ENCODE measurements at regions not wholly inside any gene's neighbourhood (a gene's known extent, or its start where the extent isn't known, plus 50 kb on each side); places are given as distances from the start of the nearest gene placed in this dataset.

GRCh38 chr12:104858611-104859543 is 99.2 kb downstream of the SLC41A2 start:
- no peak for DNase-seq

- no peak for DNase-seq
These were observed 101.6 kb downstream of the SLC41A2 start for GRCh38 chr12:104856531-104856930.

DNA sequence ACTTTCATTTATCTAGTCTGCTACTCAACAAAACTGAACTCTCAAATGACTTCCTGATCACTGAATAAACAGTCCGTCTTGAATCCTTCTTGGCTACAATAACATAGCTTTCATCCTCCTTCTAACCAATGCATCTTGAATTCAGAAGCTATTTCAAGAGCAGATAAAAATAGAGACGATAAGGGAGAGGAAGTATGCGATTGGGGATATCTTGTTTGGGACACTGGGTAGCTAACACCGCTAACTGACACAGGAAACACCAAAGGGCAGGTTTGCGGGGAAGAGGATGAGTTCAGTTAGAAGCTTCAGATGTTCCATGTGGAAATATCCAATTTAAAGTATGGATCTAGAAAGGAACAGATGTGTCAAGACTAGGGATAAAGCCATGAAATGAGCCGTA is 102.5 kb downstream of the SLC41A2 start:
- no peak for DNase-seq

DNA sequence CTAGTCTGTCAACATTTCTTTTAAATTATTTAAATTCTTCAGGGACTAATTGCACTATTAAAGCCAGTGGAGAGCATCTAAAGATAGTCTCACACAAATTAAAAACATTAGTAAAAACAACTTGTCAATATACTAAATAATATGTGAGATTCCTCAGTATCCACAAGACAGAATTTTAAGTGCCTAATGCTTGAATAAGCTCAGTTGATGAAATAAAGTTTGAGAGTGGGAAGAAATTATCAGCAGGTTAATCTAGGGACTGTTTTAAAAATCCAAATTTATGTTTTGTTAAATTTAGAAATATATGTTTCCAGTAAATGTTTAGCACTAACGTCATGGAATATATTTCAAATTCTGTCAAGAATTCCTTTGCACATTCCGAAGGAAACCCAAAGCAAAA is 105.2 kb downstream of the SLC41A2 start:
- DNase-seq = no peak

DNA sequence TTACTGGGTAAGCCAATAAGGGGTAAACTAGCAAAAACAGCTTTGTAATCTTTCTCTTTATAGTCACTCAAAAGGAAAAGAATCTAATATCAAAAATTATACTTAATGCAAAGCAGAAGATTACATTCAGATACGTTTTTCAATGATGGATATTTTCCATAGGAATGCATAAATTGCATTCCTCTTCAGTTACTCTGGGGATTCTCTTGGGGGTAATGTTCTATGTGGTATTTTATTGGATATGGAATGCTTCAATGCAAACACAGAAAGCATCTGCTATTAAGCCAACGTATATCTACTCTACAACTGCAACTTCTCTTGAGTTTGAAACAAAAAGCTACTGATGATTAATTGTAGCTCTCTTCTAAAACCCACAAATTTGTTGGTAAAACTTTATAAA is 106.0 kb downstream of the SLC41A2 start:
- no peak for DNase-seq

GRCh38 chr12:104850781-104851180 is 107.3 kb downstream of the SLC41A2 start:
- DNase-seq = no peak

GRCh38 chr12:104846056-104846767 is 111.9 kb downstream of the SLC41A2 start:
- DNase-seq = no peak

- DNase-seq = no peak
These were observed 114.0 kb downstream of the SLC41A2 start for GRCh38 chr12:104844123-104844522.

DNA sequence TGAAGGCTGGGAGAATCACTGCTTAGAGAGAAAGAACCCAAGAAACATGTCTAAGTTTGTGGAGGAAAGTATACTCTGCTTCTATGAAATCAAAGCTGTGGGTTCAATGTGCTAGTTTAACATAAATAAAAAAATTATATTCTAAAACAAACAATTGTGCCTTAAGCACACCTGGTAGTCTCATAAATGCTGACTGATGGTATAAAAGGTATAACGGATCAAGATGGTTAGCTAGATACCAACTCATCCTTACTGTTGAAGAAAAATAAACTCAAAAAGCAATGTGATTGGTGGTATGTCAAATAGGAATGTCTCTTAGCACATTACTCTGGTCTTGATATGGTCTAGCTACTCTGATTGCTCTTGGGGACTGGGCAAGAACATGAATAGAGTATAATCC is 117.8 kb downstream of the SLC41A2 start:
- no peak for DNase-seq

DNA sequence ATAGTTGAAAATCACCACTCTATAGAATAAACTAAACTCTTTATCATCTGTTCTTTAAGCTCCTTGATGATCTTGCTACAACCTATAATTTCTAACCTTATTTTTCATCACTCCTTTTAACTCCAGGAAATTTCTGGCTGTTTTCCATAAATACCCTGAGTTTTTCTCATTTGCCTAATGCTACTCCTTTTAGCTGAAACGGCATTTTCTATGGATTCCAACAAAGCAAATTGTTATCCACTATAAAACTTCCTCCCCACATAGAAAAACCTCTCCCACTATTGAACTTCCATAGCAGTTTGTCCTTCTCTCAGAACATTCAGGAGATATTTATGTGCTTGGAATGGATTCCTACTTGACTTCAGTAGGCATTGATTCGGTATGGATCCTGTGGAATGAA is 122.8 kb downstream of the SLC41A2 start:
- DNase-seq = no peak

DNA sequence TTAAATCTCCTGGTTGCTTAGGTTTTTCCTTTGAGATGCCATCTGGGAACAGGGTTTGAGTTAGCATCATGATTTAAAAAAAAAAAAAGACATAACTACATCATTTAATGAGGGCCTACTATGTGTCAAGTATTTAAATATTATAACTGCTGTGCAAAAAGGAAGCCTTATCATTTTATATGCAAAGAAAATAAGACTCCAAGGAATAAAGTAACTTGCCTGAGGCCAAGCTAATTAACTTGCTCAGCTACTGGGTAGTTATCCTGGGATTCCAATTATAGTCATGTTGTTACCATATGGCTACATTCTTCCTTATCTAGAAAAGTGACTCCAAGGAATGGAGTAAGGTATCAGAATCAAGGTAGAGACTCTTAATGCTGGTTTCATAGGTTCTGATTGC is 123.5 kb downstream of the SLC41A2 start:
- no peak for DNase-seq

GRCh38 chr12:104833756-104834155 is 124.3 kb downstream of the SLC41A2 start:
- DNase-seq = no peak

DNA sequence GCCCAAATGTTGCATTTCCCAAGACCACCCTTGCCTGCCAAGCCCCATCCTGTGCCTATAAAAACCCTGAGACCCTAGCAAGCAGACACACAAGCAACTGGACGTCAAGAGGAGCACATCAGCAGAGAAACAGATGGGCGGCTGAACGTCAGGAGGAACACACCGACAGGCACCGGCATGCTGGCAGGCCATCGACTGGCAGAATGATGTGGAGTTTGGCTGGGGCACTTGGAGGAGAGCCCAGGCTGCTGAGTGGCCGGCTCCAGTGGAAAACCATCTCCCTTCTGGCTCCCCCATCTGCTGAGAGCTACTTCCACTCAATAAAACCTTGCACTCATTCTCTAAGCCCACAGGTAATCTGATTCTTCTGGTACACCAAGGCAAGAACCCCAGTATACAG is 130.1 kb downstream of the SLC41A2 start:
- no peak for DNase-seq

DNA sequence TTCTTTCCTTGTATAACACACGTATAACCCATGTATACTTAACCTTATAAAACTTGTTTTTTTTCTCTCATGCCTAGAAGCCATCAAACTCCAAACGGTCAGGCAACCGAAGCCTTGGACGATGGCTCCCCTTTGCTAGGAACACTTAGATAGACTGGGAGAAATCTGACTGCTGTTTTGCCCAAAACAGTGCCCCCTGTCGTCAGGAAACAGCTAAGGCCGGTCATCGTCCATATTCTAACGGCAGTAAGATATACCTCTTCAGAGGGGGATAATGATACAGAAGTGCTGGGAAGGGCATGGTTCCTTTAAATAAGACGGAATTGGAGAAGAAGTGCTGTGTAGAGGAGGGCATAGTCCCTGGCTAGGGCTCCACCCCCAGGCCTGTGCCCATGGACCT is 130.5 kb downstream of the SLC41A2 start:
- DNase-seq = no peak

GRCh38 chr12:104825408-104825807 is 132.7 kb downstream of the SLC41A2 start:
- DNase-seq = no peak

DNA sequence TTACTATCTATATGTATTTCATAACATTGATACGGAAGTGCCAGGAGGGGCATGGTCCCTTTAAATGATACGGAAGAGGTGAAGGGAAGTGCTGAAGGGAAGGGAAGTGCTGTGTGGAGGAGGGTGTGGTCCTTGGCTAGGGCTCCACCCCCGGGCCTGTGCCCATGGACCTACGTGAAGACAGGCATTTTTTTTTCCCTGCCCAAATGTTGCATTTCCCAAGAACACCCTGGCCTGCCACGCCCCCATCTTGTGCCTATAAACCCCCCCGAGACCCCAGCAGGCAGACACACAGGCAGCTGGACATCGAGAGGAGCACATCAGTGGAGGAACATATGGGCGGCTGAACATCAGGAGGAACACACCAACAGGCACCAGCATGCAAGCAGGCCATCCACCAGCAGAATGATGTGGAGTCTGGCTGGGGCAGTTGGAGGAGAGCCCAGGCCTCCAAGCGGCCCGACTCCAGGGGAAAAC is 134.1 kb downstream of the SLC41A2 start:
- DNase-seq = no peak

- no peak for DNase-seq
These were observed 135.1 kb downstream of the SLC41A2 start for GRCh38 chr12:104822941-104823340.

DNA sequence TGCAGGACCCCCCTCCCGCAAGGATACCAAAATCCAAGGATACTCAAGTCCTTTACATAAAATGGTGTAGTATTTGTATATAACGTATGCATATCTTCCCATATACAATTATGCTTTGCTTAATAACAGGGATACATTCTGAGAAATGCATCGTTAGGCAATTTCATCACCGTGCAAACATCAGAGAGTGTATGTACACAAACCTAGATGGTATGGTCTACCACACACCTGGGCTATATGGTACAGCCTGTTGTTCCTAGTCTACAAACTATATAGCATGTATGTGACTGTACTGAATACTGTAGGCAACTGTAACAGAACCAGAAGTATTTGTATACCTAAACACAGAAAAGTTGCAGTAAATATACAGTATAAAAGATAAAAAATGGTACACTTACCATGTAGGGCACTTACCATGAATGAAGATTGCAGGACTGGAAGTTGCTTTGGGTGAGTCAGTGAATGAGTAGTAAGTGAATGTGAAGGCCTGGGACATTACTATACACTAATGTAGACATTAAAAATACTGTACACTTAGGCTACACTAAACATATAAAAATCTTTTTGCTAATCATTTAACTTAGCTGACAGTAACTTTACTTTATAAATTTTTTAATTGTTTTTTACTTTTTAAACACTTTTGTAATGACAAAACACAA is 141.1 kb downstream of the SLC41A2 start:
- DNase-seq = no peak

GRCh38 chr12:104815935-104816334 is 142.2 kb downstream of the SLC41A2 start:
- no peak for DNase-seq

DNA sequence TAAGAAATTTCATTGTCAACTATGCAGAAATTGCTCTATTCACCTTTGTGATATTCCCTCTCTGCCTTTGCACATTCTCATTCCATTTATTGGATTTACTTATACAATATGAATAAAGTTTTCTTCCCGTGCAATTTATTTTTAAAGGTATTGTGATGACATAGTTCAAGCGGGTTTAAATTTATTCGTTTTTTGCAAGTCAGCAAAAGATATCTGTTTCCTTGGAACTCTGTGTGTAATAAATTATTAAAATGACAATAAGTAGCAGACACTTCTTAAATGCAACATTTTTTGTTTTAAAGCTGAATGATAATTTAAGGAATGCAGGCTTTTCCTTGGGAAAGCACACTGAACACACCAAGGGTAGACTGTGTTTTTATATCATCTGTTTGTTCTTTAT is 143.1 kb downstream of the SLC41A2 start:
- no peak for DNase-seq
